ENCODE measurements at regions not wholly inside any gene's neighbourhood (a gene's known extent, or its start where the extent isn't known, plus 50 kb on each side); places are given as distances from the start of the nearest gene placed in this dataset.
"Not testable (repeated sequence)": the region's sequence is repeated elsewhere in the genome, so short reads cannot be mapped to it uniquely, and the experiment has no call there.

GRCh38 chr6:167225566-167226382 lies 65.3 kb upstream of the UNC93A start:
- not testable (repeated sequence) for TF ChIP-seq EZH2 (IDR thresholded peaks at IDR 0.05; ENCODE audit: insufficient read depth, poor library complexity, severe bottlenecking); EZH2phosphoT487 (IDR thresholded peaks at IDR 0.05; ENCODE audit: insufficient read depth, low read depth)

Data from GM23248 (cell line).